GM18909 (cell line): ENCODE measurements at regions not wholly inside any gene's neighbourhood (a gene's known extent, or its start where the extent isn't known, plus 50 kb on each side); places are given as distances from the start of the nearest gene placed in this dataset.
A peak's percentile ranks its signal among the peaks of the same experiment; 100 is the strongest.

Source experiments
- ATAC-seq: cut with Tn5 transposase; IDR thresholded peaks from one replicate; pipeline ENCODE4 v1.9.1; 2021; ENCODE audit warnings: mild to moderate bottlenecking; ENCODE audit not compliant: unreplicated experiment, poor library complexity

GRCh38 chr15:85847031-85847430 lies 52.3 kb upstream of the KLHL25 start:
- no peak for ATAC-seq

DNA sequence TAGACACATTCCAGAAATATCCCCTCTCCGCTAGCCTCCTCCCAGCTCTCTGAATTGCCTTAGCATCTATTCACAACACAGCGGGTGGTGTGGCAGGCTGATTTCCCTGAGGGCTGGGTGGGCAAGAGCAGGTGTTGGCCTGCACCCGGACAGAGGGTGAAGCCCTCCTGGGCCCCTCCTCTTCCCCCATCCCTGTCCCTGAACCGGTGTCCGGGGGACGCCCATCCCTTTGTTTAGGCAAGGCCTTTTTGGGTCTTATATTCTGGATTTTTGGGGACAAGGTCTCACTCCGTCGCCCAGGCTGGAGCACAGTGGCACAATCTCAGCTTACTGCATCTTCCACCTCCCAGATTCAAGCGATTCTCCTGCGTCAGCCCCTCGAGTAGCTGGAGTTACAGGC lies 55.2 kb upstream of the KLHL25 start:
- ATAC-seq: no peak

GRCh38 chr15:85852969-85853368 lies 58.2 kb upstream of the KLHL25 start:
- ATAC-seq: no peak

DNA sequence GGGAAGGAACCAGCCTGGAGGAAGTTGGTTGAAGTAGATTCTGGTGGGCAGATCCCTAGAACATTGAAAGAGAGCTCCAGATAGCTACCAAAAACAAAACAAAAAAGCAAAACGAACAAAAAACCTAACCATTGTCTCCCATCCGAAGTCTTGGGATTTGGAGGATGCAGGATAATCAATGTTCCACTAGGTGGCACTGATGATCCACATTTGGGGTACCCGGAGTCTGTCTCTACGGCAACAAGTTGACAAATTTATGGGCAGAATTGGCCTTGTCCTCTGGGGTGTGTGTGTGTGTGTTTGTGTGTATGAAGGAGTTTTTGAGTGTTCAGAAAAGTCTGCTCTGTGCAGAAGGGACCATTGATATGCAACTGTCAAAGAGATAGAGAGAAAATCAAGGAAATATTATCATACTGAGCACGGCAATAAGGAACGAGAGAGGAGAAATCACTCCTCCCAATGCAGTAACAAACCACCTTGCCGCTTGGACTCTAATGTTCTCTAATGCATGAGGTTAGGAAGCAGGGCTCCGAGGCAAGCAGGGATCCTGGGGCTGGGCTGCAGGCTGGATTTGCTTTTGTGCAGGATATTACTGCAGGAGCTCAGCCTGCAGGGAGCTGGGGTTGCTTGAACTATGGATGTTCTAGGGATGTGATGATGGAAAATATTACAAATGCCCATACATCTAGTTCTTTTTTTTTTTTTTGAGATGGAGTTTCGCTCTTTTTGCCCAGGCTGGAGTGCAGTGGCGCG lies 59.8 kb upstream of the KLHL25 start:
- peak; percentile 62 for ATAC-seq

GRCh38 chr15:85858586-85859375 lies 64.1 kb upstream of the KLHL25 start:
- ATAC-seq: peak; percentile 90

DNA sequence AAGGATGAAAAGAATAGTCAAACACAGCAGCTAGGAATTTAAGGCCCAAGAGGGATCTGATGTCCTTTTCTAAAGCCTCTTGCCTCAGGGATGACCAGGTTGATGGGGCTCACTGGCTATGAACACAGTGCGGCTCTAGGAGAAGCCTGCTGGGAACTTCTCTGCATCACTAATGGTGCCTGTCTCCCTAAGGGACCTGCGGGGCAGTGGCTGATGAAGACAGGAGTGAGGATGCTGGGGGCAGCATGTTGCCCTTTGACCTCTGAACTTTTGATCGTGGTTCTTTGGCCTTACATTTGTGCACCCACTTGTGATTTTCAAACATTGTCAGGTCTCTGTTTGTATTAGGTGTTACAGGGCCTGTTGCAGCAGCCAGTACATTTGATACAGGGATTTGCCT lies 64.9 kb upstream of the KLHL25 start:
- no peak for ATAC-seq

- ATAC-seq: no peak
These were observed 65.9 kb upstream of the KLHL25 start for GRCh38 chr15:85860394-85861161.

GRCh38 chr15:85865070-85865684 lies 70.5 kb upstream of the KLHL25 start:
- peak; percentile 54 for ATAC-seq

GRCh38 chr15:85867250-85867649 lies 72.5 kb upstream of the KLHL25 start:
- no peak for ATAC-seq

DNA sequence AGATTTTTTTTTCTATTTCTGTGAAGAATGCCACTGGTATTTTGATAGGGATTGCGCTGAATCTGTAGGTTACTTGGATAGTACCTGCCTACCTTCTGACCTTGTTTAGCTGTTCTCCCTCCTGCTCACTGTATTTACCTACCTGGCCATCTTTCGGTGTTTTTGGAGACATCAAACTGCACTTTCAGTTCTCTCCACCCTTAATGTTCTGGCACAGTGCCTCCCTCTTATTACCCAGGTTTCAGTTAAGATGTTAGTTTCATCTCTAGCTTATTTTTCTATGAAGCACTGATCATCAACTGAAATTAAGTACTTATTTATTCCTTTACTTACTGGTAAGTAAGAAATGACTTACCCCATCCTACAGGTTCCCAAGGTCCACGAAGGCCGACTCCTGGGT lies 74.4 kb upstream of the KLHL25 start:
- no peak for ATAC-seq

- no peak for ATAC-seq
These were observed 75.7 kb upstream of the KLHL25 start for GRCh38 chr15:85870216-85871014.

GRCh38 chr15:85871545-85871944 lies 76.8 kb upstream of the KLHL25 start:
- ATAC-seq: no peak

DNA sequence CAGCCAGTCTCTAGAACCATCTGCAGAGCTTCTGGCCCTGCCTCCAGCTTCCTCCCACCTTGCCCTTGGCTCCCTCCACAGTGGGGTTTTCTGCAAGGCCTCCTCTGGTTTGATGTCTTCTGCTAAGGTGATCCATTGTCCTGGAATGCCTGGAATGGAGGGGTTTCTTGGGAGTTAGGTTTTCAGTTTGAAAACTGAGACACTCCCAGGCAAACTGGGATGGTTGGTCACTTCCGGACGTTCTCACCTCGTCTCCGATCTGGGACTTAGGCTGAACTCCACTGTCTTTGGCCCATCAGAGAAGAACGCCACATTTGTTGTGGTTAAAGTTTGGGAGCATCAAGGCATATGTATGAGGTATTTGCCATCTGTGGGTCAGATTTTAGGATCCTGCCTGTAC lies 77.4 kb upstream of the KLHL25 start:
- ATAC-seq: no peak

DNA sequence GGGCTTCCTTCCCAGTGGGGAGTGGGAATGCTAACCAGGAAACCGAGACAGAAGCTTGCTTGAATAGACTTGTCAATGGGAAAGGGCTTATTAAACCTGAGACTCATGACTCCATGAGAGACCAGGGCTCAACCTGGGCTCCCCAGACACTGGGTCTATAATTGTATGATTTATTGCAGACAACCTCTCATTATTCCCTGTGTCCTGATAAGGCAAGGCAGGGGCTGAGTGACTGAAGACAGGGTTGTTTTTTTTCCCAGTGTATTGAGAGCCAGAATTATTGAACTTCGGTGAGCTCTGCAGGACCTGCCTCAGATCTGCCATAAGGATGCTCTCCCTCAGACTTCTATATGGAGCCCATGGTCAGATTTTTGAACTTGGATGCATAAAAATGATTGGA lies 79.5 kb upstream of the KLHL25 start:
- no peak for ATAC-seq

GRCh38 chr15:85875756-85876155 lies 81.0 kb upstream of the KLHL25 start:
- no peak for ATAC-seq

DNA sequence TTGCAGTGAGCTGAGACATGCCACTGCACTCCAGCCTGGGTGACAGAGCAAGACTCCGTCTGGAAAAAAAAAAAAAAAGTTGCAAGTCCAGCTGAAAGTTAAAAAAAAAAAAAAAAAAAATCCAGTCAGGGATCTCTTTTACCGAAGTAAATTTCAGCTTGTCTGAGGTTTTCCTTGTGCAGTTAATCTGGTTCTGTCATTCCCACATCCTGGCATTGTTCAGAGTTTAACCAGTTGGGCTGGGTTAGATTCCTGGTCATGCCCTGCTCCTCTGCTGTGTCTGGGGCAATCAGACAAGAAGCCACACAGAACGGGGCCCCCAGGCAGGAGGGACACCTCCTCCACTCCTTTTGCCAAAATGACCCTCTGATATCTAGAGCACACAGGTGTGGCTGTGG lies 84.1 kb upstream of the KLHL25 start:
- ATAC-seq: no peak

DNA sequence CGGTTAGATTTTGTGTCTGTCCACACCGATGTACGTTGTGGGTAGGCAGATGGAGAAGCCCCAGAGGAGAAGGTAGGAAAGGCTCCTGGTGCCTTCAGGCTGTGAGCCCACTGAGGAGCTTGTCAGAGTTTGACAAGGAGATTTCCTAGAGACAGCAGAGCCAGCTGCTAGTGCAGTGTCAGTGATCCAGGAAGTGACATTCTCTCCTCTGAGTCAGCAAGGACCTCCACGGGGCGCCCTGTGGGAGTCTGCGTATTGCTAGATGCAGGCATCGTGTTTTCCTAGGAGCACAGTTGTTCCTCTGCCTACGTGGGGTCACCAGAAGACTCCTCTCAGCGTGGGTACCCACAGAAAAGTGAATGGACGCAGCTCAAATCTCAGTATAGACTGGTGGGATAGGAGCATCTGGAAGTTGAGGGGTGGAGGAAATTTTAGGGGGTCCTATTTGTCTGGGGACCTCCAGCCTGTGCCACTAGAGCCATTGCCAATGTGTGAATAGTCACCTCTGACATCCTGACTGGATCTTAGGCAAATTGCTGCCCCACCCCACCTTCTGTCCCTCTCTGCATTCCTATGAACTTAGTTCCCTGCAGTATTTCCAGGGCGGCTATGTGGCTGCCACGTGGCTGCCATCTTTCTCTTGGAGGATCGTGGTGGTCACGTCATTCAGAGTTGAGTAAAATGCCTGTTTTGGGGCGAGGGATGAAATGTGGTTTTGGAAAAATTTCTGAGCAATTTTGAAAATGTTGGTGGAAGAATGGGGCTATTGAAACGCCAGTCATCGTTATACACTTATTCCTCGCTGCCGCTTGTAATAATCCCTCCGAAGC lies 84.8 kb upstream of the KLHL25 start:
- ATAC-seq: no peak

- ATAC-seq: no peak
These were observed 85.9 kb upstream of the KLHL25 start for GRCh38 chr15:85880501-85881190.
